ENCODE measurements at regions not wholly inside any gene's neighbourhood (a gene's known extent, or its start where the extent isn't known, plus 50 kb on each side); places are given as distances from the start of the nearest gene placed in this dataset.

- DNase-seq, result no peak
Observed at GRCh38 chr1:106954661-106955229, 101.7 kb upstream of the PRMT6 start.

GRCh38 chr1:106956721-106957120, 99.8 kb upstream of the PRMT6 start:
- no peak for DNase-seq

GRCh38 chr1:106957795-106958194, 98.7 kb upstream of the PRMT6 start:
- DNase-seq, result no peak

DNA sequence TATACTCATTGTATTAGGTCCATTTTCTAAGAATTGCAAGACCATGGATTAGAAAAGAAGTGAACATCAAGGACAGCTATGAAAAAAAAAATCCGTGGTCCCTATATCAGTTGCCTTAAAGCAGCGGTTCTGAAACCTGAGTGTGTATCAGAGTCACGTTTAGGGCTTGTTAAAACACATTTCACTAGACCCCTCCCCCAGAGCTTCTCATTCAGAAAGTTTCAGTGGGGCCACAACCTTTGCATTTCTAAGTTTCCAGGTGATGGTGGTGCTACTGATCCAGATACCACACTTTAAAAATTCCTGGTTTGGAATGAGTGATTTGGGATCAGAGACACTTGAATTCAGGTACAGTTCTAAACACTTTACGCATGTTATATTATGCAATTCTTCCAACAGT, 96.1 kb upstream of the PRMT6 start:
- DNase-seq, result no peak

DNA sequence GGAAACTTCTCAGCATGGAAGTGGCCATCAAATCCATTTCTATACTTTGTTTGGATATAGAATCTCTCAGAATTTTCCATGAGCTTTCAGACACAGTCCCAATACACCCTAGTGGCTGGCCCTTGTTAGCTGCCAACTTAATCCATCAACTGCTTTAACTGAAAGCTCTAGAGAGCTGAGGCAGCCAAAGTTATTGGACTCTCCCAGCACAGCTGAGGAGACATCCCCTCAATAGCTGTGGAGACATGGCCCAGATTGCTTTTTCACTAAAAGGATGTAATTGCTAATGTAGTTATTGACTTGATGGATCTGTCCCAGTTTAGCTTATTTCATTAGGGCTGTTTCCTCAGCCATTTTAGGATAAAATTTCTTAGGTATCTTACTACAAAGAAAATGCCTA, 94.8 kb upstream of the PRMT6 start:
- DNase-seq, result no peak

GRCh38 chr1:106962591-106962990, 93.9 kb upstream of the PRMT6 start:
- DNase-seq, result no peak

DNA sequence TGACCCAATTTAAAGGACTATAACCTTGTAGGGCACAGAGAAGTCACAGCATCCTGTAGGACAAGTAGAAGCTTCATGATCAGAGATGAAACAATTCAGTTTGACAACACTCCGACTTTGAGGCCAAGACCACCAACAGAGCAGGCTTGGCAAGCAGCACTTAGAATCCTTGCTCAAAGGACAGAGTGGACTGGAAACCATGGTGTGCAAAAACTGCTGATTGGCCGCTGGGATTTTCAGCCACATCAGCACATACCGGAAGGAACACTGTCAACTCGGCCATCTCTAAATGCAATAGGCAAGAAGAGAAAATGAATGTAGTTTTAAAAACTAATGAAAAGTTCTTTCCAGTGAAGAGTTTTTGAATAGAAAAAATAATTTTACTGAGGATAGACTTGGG, 92.0 kb upstream of the PRMT6 start:
- DNase-seq, result no peak

DNA sequence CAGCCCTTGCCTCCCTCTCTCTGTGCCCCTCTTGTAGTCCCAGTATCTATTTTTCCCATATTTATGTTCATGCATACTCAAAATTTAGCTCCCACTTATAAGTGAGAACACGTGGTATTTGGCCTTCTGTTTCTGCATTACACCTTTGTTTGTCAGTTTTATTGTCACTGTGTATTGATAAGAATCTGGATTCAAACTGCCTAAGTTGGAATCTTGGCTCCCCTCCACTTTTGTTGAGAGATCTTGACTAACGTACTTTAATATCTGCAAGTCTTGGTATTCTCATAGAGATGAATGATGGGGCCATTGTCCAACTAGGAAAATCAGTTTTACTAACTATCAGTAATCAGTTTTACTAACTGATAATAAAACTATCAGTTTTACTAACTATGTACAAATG, 87.8 kb upstream of the PRMT6 start:
- no peak for DNase-seq

- DNase-seq, result no peak
Observed at GRCh38 chr1:106969731-106970130, 86.7 kb upstream of the PRMT6 start.

- no peak for DNase-seq
Observed at GRCh38 chr1:106972074-106972473, 84.4 kb upstream of the PRMT6 start.

- DNase-seq, result no peak
Observed at GRCh38 chr1:106975944-106976343, 80.5 kb upstream of the PRMT6 start.

DNA sequence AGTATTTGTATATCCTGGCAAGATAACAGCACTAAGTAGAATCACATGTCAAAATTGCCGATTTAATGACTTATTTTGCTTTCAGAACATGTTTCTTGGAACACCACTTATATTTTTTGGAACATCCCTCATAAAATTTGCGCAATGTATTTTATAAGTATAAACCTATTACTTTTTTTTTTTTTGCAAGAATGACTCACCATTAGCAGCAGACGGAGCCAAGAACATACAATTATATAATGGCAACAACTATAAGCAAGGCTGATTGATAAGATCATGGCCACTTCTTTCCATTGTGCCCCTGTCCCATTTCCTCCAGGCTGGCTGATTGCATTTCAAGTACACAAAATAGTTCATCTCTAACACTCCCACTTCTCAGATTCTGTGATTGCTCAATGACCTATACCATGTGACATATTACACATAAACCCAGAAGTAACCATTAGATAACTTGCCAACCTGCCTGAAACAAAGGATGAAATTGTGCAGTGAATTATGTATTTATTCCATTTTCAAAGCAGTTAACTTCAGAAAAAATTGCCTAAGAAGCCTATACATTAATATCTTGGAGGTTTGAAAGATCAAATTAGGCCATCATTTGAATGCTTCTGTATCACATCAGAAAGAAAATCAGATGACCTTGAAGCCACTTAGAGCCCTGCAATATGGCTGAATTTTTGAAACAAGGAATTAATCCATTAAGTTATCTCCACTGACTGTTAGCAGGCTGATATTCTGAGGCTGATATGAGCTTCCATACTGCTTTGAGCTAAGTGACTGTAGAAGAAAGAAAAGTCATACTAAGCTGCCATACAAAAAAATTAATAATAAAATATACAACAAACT, 77.8 kb upstream of the PRMT6 start:
- no peak for DNase-seq

DNA sequence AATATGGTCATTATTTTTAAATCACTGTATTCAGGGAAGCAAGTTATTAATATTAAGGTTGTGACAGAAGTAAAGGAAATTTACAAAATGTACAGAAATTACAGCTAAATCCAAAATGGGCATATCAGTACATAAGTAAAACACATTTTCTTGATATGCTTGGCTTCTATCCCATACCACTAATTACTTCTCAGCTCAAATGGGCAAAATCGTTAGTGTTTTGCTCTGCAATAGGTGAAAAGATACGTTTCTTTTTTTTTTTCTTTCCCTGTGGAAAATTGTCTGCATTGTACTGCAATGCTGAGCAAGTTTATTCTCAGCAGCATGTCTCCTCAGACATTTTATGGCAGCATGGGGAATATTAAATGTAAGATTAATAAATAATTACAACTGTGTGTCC, 77.1 kb upstream of the PRMT6 start:
- DNase-seq, result no peak

- DNase-seq, result no peak
Observed at GRCh38 chr1:106980121-106980520, 76.4 kb upstream of the PRMT6 start.

DNA sequence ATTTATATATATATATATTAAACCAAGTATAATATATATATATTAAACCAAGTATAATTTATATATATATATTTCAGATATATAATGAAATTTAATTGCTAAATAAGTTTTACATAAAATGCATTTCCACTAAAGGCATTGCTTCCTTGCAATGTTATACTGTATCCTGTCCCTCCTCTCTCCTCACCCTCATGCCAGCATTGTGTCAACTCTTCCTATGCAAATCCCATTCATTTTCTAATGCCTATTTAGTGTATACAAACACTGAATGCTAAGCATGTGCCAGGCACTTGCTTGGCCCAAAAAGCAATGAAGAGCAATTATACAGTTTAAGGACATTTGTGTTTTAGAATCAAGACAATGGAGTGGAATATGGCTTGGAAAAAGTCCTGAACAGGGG, 71.7 kb upstream of the PRMT6 start:
- DNase-seq, result no peak

GRCh38 chr1:106986603-106987002, 69.9 kb upstream of the PRMT6 start:
- no peak for DNase-seq

DNA sequence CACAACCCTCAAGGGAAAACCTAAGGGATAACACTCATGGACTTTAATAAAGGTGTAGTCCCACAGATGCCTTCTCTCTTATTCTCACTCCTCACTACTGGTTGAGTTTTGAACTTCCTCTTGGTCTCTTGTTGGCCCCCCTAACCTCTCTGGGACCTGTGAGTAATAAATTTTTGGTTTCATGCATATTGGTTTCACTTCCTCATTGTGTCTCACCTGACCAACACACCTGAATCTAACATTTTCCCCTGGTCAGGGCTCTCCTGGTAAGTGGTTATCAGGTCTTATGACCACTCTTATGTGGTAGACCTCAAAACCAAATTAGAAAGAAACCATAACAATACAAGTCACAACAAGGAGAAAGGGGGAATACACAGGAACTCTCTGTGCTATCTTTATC, 60.5 kb upstream of the PRMT6 start:
- no peak for DNase-seq

- no peak for DNase-seq
Observed at GRCh38 chr1:106998431-106999002, 58.0 kb upstream of the PRMT6 start.

DNA sequence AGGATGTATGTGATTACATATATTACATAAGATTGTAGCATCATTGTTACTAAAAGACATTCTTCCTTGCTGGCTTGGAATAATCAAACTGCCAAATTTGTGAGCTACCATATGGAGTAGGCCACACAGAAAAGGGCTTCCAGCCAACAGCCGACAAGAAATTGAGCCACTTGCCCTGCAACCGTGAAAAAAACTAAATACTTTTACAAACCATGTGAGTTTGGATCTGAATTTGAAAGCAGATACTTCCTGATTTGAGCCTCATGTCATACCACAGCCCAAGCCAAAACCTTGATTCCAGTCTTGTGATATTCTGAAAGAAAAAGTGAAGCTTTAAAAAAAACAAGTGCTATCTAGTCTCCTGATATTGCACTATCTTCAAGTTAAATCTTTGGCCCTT, 55.6 kb upstream of the PRMT6 start:
- DNase-seq, result no peak

DNA sequence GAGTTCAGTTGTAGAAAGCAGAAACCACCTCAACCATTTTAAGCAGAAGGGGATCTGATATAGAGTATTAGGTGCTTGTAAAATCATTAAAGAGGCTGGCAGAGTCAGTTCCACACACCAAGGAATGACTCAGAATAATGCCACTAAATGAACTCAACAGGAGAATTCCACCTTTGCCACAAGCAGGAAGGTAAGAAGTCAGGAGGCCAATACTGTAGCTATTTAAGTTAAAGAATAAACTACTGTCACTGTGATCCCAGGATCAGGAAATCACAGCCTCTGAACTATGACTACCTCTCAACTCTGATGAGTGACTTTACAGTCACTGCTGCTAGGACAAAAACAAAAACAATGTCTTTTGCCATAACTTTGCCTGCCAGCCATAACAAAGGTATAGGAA, 52.5 kb upstream of the PRMT6 start:
- no peak for DNase-seq

DNA sequence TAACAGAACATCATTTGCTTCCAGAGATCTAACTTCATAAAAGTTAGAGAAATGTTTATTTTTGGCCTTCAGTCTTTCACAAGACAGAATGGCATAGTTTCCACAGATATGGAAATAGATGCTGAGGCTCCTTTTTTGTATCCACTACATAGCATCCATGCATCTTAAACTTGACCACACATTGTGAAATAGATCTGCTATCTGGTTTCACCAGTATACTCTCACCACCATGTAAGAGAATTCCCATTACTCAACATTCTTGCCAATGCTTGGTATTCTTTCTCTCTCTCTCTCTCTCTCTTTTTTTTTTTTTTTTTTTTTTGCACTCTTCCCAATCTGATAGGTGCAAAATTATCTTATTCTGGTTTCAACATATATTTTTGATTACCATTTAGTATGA, 52.1 kb upstream of the PRMT6 start:
- DNase-seq, result no peak

Data from NCI-H1417 treated with DMSO at 0.1 percent for 48 hours (cell line).